DMS114 treated with DMSO at 0.1 percent for 48 hours (cell line): ENCODE measurements at regions not wholly inside any gene's neighbourhood (a gene's known extent, or its start where the extent isn't known, plus 50 kb on each side); places are given as distances from the start of the nearest gene placed in this dataset.

Experiments
- DNase-seq: peaks from one replicate; lab custom pipeline; 2025; ENCODE audit not compliant: unreplicated experiment; lab: John Stamatoyannopoulos, UW

- no peak for DNase-seq
Measured at GRCh38 chr2:120785228-120785966, 49.7 kb downstream of the GLI2 start.

GRCh38 chr2:120786038-120786960 is 50.6 kb downstream of the GLI2 start:
- DNase-seq, result no peak

GRCh38 chr2:120787111-120787821 is 51.6 kb downstream of the GLI2 start:
- DNase-seq, result no peak

- DNase-seq, result no peak
Measured at GRCh38 chr2:120787822-120788700, 52.4 kb downstream of the GLI2 start.

- no peak for DNase-seq
Measured at GRCh38 chr2:120791243-120791961, 55.7 kb downstream of the GLI2 start.

GRCh38 chr2:120791962-120792297 is 56.3 kb downstream of the GLI2 start:
- DNase-seq, result no peak

- DNase-seq, result no peak
Measured at GRCh38 chr2:120793682-120794403, 58.2 kb downstream of the GLI2 start.

GRCh38 chr2:120794716-120795115 is 59.0 kb downstream of the GLI2 start:
- no peak for DNase-seq

GRCh38 chr2:120796094-120796493 is 60.4 kb downstream of the GLI2 start:
- DNase-seq, result no peak

- no peak for DNase-seq
Measured at GRCh38 chr2:120797421-120798221, 62.0 kb downstream of the GLI2 start.

- no peak for DNase-seq
Measured at GRCh38 chr2:120798567-120799247, 63.0 kb downstream of the GLI2 start.

- DNase-seq, result no peak
Measured at GRCh38 chr2:120802158-120802557, 66.5 kb downstream of the GLI2 start.

- no peak for DNase-seq
Measured at GRCh38 chr2:120802867-120803484, 67.3 kb downstream of the GLI2 start.

GRCh38 chr2:120803764-120804335 is 68.2 kb downstream of the GLI2 start:
- no peak for DNase-seq

- no peak for DNase-seq
Measured at GRCh38 chr2:120804459-120804858, 68.8 kb downstream of the GLI2 start.

GRCh38 chr2:120805011-120805410 is 69.3 kb downstream of the GLI2 start:
- no peak for DNase-seq

- no peak for DNase-seq
Measured at GRCh38 chr2:120805602-120806001, 69.9 kb downstream of the GLI2 start.
